Activated T-cell treated with anti-CD3 and anti-CD28 coated beads, Interleukin-2, amount 50 U/mL, for 4 hours (primary cell): ENCODE measurements at regions not wholly inside any gene's neighbourhood (a gene's known extent, or its start where the extent isn't known, plus 50 kb on each side); places are given as distances from the start of the nearest gene placed in this dataset.
"Not testable (repeated sequence)": the region's sequence is repeated elsewhere in the genome, so short reads cannot be mapped to it uniquely, and the experiment has no call there.

ENCODE experiments used
- ATAC-seq, 2 donors: fragments of 200-7000 bp; cut with Tn5 transposase; one replicate each; pipeline ENCODE4 v1.10.0; 2021
- DNase-seq: peaks from one replicate; pipeline ENCODE4 v3.0.0-alpha.2; 2020
- H3K27me3 Mint-ChIP-seq: one replicate; pipeline ENCODE4 v1.8.0; 2021; ENCODE audit warnings: low read depth, mixed read lengths
- H3K36me3 Mint-ChIP-seq: one replicate; pipeline ENCODE4 v1.8.0; 2022; ENCODE audit warnings: mixed read lengths; ENCODE audit not compliant: insufficient read depth
- H3K4me1 Mint-ChIP-seq: one replicate; pipeline ENCODE4 v1.8.0; 2021; ENCODE audit warnings: low read depth, mixed read lengths
- H3K4me3 Mint-ChIP-seq: one replicate; pipeline ENCODE4 v1.8.0; 2021; ENCODE audit warnings: mild to moderate bottlenecking, moderate library complexity, mixed read lengths
- H3K9me3 Mint-ChIP-seq: one replicate; pipeline ENCODE4 v1.8.0; 2021; ENCODE audit warnings: mixed read lengths

GRCh38 chr22:21150863-21151262 lies 105.1 kb downstream of the LRRC74B start:
- not testable (repeated sequence) for H3K4me3 Mint-ChIP-seq, H3K27me3 Mint-ChIP-seq, H3K4me1 Mint-ChIP-seq, H3K36me3 Mint-ChIP-seq, DNase-seq, H3K9me3 Mint-ChIP-seq, ATAC-seq

DNA sequence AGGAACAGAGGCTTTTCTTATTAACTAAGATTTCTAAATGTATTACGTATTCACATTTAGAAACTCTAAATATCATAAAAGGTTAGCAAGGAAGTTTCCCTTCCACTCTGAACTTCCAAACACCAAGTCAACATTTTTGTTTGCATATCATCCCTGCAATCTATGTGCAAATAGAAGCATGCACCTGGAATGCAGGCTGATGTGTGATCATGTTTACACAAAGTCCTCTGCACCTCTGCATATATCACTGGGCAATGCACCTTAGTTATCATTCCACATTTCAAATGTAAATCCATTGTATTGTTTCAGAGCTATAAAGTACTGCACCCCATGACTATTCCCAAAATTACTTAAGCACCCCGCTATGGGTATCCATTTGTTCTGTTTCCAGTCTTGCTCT lies 142.1 kb downstream of the LRRC74B start:
- DNase-seq, H3K27me3 Mint-ChIP-seq, H3K4me3 Mint-ChIP-seq, ATAC-seq, H3K36me3 Mint-ChIP-seq, H3K9me3 Mint-ChIP-seq, H3K4me1 Mint-ChIP-seq: not testable (repeated sequence)

DNA sequence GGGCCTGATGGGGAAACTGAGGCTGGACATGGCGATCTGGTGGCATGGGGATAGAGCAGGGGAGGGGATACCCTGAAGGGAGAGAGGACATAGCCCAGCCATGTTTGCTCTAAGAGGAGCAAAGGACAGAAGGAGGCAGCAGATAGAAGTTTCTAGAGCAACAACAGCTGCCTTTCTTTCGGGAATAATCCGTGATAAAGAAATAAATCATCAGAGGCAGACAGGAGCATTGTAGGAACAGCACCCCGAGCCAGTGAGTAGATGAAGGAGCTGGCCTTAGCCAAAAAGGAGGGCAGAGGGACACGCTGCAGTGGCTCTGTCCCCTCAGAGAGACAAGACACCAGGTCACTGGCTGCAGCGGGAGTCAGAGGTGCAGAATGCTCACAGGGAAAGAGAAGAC lies 166.3 kb downstream of the LRRC74B start:
- H3K4me3 Mint-ChIP-seq, H3K36me3 Mint-ChIP-seq, H3K27me3 Mint-ChIP-seq, DNase-seq, ATAC-seq, H3K4me1 Mint-ChIP-seq, H3K9me3 Mint-ChIP-seq: not testable (repeated sequence)

DNA sequence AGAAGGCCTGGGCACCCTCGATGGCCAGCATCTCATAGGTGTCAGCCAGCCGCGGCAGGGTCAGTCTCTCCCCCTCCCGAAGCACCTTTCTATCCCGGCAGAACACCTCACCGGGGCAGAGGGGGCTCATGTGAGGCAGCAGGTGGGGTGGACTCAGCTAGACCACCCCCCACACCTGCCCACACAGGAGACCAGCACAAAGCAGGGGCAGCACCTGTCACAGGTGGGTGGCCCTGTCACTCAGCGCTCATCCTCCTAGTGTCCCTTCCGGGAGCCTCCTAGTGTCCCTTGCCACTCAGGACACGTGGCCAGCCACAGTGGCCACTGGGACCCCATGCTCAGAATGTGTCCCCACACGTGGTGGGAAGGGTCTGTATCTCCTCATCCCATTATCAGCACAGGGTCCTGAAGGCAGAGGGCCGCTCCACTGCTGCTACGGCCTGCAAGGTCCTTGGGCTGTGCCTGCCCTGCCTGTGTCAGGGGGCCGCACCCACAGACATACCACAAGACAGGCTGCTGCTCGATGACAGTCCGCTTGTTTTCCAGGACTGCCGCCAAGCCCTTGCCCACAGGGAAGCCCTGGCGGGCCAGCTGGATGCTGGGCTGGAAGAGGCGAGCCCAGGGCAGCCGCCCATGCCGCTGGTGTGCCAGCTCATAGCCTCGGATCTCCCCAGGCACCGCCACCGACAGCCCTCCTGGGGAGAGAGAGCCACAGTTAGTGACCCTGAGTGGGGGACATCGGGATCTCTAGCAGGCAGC lies 167.4 kb upstream of the RIMBP3B start:
- H3K4me1 Mint-ChIP-seq, ATAC-seq, H3K4me3 Mint-ChIP-seq, H3K9me3 Mint-ChIP-seq, H3K36me3 Mint-ChIP-seq, H3K27me3 Mint-ChIP-seq: not testable (repeated sequence)
- peak; percentile 4 for DNase-seq

DNA sequence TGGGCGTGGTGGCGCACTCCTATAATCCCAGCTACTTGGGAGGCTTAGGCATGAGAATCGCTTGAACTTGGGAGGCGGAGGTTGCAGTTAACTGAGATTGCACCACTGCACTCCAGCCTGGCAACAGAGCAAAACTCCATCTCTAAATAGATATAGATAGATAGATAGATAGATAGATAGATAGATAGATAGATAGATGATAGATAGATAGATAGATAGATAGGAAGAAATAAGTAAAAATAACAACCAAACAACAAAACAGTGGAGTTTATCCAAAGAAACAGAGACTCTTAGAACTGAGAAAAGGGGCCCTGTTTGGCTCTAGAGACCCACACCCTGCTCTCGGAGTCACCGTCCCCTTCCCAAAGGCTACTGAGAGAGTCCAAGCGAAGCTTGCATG lies 158.7 kb upstream of the RIMBP3B start:
- not testable (repeated sequence) for ATAC-seq, H3K36me3 Mint-ChIP-seq, H3K4me1 Mint-ChIP-seq, H3K4me3 Mint-ChIP-seq, H3K27me3 Mint-ChIP-seq, DNase-seq, H3K9me3 Mint-ChIP-seq

GRCh38 chr22:21226901-21227693 lies 156.5 kb upstream of the RIMBP3B start:
- not testable (repeated sequence) for ATAC-seq, H3K9me3 Mint-ChIP-seq

DNA sequence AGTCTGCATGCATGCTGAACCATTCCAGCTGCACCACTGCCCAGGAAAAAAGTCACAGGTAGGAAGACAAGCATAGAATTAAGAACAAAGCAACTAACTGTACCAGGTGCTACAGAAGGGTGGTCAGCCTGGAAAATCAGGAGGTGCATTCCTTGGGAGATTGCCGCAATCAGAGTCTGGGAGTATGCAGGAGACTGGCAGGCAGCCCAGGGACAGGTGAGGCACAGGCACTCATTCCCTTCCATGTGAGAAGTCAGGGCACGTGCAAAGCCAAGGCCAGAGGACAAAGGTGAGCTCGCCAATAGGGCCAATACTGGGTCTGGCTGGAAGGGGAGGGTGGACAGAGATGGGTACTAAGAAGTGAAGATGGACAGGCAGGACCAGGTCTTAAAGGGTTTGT lies 132.1 kb upstream of the RIMBP3B start:
- not testable (repeated sequence) for H3K27me3 Mint-ChIP-seq, H3K4me3 Mint-ChIP-seq, H3K9me3 Mint-ChIP-seq, DNase-seq, H3K36me3 Mint-ChIP-seq, ATAC-seq, H3K4me1 Mint-ChIP-seq

More at GRCh38 chr22:21226901-21227693, 156.5 kb upstream of the RIMBP3B start:
- not testable (repeated sequence) for H3K36me3 Mint-ChIP-seq, H3K27me3 Mint-ChIP-seq, H3K4me3 Mint-ChIP-seq, H3K4me1 Mint-ChIP-seq, DNase-seq

- H3K4me3 Mint-ChIP-seq, H3K4me1 Mint-ChIP-seq, DNase-seq, H3K36me3 Mint-ChIP-seq, H3K27me3 Mint-ChIP-seq, H3K9me3 Mint-ChIP-seq, ATAC-seq: not testable (repeated sequence)
These were observed 100.9 kb upstream of the RIMBP3B start for GRCh38 chr22:21282646-21283045.

- H3K36me3 Mint-ChIP-seq, H3K4me1 Mint-ChIP-seq, H3K4me3 Mint-ChIP-seq, DNase-seq, ATAC-seq, H3K27me3 Mint-ChIP-seq, H3K9me3 Mint-ChIP-seq: not testable (repeated sequence)
These were observed 89.8 kb upstream of the RIMBP3B start for GRCh38 chr22:21293702-21294101.

DNA sequence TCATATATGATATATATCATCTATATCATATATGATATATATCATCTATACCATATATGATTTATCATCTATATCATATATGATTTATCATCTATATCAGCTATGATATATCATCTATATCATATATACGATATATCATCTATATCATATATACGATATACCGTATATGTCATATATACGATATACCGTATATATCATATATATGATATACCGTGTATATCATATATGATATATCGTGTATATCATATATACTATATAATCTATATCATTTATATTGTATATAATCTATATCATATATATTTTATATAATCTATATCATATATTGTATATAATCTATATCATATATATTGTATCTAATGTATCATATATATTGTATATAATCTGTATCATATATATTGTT lies 55.9 kb upstream of the RIMBP3B start:
- not testable (repeated sequence) for H3K4me1 Mint-ChIP-seq, H3K9me3 Mint-ChIP-seq, H3K4me3 Mint-ChIP-seq, H3K27me3 Mint-ChIP-seq, DNase-seq, H3K36me3 Mint-ChIP-seq, ATAC-seq
